ENCODE measurements at regions not wholly inside any gene's neighbourhood (a gene's known extent, or its start where the extent isn't known, plus 50 kb on each side); places are given as distances from the start of the nearest gene placed in this dataset.

DNA sequence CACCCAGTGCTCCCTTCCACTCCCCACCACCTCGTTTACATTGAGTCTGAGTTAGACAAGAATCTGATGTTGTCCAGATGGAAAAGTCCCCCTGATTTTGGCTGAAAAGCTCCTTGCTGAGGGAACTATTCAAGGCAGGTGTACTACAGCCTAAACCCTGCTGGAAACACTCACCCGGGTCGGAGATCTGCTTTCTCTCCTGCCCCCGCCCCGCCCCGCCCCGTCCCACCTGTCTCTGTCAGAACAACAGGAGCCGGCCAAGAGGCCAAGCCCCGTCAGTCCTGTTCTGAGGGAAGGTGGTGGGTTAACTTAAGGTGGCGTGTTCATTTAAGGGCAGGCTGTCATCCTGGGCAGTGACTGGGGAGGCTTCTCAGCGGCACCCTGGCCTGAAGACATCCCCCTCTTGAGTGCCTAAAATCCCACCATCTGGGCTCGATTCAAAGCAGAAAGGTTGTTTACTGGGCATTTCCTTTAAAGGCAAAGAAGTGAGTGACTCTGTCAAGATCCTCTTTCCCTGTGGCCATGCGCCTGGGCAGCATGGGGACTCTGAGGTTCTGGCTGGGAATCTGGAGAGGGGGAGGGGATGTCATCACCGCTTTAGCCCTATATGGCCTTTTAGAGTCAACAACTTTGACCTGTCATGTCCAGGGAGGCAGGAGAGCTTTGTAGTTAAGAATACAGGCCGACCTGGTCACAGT, 71.1 kb upstream of the NEURL1B start:
- DNase-seq (ENCODE audit: low spot score) = no peak

DNA sequence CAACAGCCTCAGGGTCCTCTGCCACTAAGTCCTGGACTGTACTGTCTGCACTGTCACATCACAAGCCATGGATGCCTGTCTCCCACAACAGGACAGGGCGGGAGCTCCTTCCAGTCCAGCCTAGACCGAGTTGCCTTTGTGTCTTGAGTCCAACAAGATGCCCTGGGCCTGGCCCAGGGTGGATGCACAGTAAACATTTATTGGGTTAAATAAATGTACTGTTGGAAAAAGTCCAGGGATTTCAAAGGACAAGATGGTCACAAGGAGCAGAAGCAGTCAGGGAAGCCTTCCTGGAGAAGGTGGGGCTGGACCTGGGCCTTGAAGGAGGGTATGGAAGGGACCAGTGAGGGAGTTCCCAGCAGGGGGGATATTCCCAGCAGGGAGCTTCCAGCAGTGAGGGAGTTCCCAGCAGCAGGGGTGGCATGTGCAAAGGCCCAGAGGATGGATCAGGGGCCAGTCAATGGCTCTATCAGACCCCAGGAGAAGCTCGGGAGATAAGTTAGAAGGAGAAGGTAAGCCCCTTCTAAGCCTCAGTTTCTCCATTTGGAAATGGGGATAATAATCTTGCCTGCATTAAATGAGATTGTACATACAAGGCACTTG, 72.7 kb upstream of the NEURL1B start:
- no peak for DNase-seq (ENCODE audit: low spot score)

DNA sequence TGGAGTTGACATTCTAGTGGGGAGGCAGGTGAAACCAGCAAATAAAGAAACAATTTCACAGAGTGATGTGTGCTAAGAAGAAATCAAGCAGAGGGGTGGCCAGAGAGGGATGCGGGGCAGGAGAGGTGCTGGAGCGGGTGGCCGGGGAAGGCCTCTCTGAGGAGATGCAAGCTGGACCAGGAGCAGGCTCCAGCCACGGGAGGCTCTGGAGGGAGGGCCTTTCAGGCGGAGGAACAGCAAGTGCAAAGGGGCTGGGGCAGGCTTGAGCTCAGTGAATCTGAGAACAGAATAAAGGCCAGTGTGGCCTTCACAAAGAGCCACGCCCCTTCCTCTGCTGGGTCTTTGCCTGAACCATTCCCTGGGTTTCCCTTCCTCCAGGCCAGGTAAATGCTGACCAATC, 73.2 kb upstream of the NEURL1B start:
- no peak for DNase-seq (ENCODE audit: low spot score)

DNA sequence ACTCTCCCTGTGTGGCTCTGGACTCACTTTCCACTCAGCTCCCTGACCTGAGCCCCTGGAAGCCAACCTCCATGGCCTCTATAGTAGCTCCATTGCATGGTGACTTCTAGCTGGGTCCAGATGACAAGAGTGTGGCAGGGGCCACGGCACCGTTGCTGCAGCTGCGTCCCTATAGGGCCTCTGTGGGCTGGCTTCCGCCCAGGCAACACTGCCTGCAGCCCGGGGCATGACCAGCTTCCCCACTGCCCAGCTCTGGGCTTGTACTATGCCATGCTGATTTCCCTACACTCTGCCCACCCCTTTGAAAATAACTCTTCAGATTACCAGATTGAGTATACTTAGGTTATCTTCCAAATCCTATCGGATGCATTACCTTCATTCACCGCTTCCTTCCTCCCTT, 73.8 kb upstream of the NEURL1B start:
- no peak for DNase-seq (ENCODE audit: low spot score)

DNA sequence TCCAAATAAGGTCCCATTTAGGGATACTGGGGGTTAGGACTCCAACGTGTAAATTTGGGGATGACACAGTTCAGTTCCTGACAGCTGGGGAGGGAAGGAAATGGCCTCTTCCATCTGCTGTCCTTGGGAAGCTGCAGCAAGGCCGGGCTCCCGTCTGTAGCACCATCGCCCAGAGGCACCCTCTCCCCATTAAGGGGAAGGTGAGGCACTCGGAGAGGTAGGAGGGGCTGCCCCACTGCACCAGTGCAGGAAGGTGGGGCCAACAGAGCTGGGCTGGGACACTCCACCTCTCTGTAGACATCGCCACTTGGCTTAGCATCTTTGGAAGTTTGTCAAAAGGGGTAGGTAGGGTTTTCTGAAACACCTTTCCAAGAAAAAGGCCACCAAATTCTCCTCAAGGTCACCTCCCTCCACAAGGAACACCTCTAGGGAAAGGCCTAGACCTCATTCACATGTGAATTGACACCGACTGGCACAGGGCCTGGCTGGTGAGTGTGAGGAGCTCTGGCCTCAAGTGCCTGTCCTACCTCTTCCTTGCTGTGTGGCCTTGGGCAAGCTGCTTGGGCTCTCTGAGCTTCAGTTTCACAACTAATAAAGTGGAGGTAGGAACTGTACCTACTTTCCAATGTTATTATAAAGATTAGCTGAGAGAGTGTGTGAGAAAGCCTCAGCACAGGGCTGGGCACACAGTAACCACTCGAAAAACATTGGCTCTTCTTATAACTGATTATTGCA, 75.0 kb upstream of the NEURL1B start:
- DNase-seq (ENCODE audit: low spot score) = no peak

DNA sequence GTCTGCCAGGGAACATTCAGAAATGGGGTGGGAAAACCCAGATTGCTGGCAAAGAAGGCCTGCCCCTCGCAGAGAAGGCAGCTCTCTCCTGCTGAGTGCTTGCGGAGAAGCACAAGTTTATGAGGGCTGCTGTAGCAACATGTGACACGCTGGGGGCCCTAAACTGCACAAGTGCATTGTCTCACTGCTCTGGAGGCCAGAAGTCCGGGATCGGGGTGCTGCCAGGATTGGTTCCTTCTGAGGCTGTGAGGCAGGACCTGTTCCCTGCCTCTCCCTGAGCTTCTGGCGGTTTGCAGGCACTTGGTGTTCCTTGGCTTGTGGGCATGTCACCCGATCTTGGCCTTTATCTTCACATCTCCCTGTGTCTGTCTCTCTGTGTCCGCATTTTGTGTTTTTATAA, 75.6 kb upstream of the NEURL1B start:
- no peak for DNase-seq (ENCODE audit: low spot score)

DNA sequence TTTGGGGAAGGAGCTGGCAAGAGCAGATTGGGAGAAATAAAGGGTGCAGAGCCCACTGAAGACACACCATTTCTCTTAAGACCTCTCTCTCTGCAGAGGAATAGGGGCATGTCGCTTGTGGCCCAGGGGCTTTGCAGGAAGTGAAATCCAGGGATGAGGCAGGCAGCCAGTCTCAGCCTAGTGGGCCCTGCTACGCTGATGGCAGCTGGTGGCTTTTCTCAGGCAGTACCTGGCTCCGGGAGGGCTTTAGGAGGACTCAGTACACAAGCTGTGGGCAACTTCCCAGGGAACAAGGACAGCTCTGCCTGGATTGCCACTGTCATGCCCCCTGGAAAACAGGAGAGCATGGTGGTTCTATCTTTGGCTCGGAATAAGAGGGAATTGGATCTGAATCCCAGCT, 76.2 kb upstream of the NEURL1B start:
- DNase-seq (ENCODE audit: low spot score) = no peak

DNA sequence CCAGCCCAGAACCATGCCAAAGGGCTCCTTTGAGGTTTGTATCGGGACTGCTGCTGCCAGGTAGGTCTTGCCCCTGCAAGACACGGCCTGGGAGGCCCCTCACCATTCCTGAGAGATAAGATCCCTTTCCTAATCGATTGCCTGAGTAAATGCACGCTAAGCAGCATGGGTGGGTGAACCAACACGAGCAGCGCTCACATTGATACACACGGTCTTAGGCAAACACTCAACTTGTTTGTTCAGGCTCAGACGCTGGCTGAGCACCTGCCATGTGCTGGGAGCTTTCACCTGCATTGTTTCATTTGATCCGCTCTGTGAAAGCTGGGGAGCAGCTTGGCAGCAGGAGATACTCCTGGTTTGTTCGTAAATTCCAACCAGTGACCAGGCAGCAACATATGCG, 76.9 kb upstream of the NEURL1B start:
- no peak for DNase-seq (ENCODE audit: low spot score)

DNA sequence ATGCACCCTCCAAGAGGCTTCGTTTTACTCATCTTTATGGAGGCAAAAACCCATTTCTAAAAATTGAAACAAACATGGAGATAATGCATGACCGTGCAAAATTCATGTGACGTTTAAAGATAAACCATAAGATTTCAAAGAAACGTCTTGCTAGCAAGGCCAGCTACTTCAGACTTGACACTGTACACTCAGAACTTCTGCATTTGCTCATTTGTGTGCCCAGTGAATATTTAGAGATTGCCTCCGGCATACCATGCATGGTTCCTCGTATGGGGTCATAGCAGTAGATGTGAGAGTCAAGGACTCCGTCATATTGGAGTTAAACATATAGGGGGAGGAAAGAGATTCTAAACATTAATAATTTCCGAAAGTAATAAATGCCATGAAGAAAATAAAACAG, 78.6 kb upstream of the NEURL1B start:
- no peak for DNase-seq (ENCODE audit: low spot score)

DNA sequence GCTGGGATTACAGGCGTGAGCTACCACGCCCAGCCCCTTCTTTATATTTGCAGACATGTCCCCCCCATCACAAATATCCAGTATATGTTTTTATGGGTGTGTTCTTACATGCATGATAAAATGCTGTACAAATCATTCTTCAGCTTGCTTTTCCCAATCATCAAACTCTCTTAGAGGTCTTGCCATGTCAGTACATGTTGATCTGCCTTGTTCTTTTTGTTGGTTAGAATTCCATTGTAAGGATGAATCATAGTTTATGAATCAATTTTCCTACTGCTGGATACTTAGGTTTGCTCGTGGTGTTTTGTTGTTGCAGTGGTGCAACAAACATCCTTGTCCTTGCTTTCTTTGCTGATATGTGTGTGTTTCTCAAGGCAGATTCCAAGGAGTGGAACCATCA, 79.9 kb upstream of the NEURL1B start:
- no peak for DNase-seq (ENCODE audit: low spot score)

DNA sequence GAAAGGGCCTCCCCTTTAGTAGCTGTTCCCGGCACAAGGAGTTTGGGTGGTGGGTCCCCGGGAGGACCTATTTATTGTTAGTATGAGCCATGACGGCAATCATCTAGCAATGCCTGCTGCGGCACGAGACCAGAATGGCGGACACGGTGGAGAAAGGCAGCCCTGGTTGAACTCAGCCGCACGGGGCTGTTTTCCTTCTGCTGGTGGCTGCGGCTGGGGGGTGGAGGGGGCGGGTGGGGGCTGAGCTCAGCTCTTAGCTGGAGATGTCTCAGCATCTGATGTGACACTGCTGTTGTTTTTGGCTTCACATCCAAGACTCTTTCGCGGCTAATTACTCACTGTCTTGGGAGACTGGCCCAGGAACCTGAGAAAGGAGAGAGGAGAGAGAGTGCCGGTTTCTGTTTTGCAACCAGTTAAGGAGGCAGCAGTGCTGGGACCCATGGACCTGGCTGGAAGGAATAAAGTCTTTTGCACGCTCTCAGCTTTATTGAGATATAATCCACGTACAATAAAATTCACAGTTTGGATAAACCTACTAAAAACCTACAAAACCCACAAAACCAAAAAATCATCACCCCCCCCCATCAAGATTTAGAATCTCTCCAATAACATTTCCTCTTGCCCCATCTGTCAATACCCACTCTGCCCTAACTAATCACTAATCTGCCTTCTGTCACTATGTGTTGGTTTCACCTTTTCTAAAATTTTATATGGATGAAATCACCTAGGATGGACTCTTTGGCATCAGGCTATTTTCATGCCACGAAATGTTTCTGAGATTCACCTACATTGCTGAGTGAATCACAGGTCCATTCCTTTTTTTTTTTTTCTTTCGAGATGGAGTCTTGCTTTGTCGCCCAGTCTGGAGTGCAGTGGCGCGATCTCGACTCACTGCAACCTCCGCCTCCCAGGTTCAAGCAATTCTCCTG, 81.8 kb upstream of the NEURL1B start:
- no peak for DNase-seq (ENCODE audit: low spot score)

DNA sequence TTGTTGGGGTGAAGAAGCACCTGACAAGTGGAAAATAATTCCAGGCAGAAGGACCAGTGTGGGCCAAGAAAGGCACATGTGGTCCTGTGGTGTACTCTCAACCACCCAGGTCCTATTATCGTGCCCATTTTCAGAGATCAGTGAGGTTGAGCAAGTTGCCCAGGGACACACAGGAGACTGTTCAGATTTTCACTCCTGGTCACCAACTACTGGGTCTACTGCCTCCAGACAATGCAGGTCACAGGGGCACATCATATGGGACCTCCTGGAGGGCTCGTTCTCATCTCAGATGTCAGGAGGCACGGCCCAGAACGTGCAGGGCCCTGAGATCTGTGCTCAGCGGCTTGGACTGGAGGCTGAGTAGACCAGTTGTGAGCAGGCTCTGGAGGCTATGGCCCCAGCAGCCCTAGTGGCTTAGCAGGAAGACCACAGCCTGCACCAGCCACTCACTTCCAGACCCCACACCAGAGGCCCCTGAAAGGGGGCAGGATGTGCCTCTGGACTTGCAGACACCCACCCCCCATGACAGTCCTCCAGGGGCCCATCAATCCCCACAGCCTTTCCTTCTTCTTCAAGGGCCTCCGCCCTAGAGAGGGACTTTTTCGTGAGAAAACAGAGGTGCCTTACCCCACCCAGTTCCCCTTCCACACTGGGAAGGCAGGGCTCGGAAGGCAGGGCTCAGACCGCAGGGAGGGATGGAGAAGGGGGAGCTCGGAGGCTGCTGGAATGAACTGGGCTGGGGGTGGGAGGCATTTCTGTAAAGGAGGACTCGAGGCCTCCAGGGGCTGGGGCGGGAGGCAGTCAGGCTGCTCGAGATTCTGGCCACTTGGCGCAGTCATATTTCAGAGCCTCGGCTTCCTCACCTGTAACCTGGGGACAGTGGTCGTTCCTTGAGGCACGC, 82.7 kb upstream of the NEURL1B start:
- no peak for DNase-seq (ENCODE audit: low spot score)

DNA sequence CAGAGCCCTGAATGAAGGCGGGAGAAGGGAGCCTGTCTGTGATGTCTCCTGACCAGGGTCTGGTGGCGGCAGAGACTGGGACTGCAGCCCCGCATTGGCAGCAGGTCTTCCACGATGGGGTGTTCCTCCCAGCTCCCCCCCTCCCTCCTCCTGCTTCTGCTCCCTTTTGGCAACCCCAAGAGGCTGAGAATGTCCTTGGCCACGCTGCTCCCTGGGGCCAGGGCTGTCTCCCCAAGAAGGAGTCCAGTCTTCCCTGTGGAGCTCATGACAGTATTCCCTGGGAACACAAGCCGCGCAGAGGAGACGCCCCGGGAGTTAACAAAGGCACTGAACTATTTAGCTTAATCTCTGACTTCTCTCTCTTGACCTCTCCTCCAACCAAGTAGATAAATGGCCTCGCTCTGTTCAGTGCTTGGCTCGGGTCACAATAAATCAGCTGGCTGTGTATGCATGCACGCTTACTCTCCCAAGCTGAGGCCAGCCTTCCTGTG, 84.0 kb upstream of the NEURL1B start:
- peak; percentile 63 for DNase-seq (ENCODE audit: low spot score)

DNA sequence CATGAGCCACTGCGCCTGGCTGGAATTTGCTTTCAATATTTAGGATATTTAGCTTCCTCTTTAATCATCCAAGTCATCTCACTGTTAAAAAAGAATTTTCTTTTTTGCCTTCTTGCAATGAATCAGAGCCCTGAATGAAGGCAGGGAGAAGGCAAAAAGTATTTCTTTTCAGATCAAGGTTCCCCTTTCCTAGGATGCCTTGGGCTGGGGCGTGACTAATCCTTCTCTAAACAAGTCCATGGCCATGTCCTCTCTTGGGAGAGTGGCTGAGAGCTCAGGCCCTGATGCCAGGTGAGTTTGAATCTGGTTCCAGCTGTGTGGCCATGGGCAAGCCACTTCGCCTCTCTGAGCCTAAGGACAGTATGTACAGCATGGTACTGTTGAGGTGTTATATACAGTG, 84.8 kb upstream of the NEURL1B start:
- no peak for DNase-seq (ENCODE audit: low spot score)

DNA sequence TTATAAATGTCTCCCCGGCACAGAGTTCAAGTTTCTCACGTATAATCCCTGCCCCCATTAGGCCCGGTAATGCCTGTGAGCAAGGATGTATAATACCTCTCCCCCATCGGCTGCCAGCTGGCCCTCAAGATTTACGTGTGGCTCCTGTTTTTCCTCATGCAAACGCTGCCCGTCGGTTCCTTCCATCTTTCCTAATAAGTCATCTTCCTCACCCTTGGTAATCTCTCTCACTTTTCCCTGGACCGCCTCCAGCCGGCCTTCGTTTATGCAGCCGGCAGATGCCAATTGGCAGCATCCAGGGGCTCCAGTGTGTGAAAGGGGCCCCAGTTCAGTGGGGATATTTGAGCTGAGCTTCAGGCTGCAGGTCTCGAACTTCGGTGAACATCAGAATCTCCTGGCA, 86.5 kb upstream of the NEURL1B start:
- DNase-seq (ENCODE audit: low spot score) = no peak

DNA sequence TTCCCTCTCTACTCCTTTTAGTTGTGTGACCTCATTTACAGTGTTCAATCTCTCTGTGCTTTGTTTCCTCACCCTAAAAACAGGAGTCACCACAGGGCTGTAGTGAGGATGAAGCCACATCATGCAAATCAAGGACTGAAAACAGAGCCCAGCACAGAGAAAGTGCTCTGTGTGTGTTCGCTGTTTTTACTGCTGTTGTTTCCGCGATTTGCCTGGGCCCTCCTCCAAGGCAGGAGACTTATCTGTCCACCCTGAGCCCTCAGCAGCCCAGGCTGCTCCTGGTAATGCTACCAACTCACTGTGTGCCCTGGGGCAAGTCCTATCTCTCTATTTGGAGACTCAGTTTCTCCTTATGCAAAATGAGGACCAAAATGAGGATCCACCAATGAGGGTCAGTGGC, 87.2 kb upstream of the NEURL1B start:
- no peak for DNase-seq (ENCODE audit: low spot score)

DNA sequence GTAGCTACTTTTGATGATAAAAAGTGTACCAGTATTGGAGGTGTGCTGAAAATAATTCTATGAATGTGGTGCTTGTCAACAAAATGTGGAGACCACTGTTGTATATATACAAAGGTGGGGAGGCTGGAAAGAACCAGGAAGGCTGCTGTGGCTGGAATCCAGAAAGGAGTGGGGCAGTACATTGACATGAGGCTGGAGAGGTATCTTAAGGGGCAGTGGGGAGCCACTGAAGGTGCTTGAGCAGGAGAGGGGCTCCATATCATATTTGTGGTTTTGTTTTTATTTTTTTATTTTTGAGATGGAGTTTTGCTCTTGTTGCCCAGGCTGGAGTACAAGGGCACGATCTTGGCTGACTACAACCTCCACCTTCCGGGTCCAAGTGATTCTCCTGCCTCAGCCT, 87.9 kb upstream of the NEURL1B start:
- DNase-seq (ENCODE audit: low spot score) = no peak

DNA sequence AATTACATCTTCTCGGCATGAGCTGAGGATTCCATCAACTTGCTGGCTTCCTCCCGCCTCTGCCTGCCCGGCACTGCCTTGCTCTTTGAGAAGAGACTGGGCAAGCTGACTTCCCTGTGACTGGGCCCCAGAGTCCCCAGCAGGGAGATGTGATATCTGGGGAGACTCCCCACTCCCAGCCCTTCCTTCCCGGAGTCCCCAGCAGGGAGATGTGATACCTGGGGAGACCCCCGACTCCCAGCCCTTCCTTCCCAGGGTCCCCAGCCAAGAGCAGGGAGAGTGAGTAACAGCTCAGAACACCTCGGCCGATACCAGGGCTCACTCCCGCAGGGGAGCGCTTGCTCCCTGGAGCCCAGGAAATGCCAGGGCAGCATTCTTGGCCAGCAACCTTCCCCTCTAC, 90.1 kb upstream of the NEURL1B start:
- DNase-seq (ENCODE audit: low spot score) = no peak

DNA sequence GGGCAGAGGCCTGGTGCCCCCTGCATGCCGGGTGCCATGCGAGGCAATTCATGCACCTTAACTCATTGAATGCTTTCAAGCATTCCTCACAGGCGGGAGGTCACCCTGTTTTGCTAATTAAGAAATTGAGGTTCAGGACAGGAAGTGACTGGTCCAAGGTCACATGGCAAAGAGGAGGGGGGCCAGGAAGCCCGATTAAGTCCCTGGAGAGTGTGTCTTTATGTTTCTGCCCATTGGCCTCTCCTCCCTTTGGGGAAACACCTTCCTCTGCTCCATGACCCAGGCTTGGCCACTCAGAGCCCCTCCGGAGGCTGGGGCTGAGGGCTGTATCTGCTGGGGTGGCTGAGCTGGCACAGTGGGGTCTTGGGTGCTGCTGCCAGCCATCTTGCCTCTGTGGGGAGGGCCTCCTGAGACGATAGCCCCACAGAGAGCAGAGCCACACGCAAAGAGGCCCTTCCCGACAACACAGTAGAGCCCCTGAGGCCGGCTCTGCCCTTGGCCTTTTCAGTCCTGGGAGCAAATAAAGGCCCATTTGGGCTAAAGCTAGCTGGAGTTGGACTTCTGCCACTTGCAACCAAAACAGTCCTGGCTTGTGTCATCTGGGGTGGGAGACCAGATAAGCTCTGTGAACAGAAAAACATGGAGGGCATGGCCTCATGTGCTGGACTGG, 90.8 kb upstream of the NEURL1B start:
- no peak for DNase-seq (ENCODE audit: low spot score)

DNA sequence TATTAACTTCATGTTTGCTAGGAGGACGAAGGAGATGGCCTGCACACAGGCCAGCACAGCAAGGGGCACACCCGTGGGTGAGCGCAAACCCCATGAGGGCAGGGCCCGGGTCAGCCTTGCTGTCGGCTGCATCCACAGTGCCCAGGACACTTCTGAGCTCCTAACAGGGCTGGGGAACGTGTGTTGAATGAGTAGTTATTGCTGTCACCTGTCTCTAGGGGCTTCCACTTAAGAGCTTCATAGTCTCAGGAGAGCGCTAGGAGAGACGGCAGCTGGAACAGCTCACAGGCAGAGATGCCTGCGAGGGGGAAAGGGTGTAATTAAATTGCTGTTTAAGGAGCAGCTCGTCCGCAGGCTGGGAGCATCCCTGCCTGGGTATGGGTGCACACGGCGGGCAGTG, 91.4 kb upstream of the NEURL1B start:
- no peak for DNase-seq (ENCODE audit: low spot score)
